GM03348 (cell line): ENCODE measurements at regions not wholly inside any gene's neighbourhood (a gene's known extent, or its start where the extent isn't known, plus 50 kb on each side); places are given as distances from the start of the nearest gene placed in this dataset.
"Not testable (repeated sequence)": the region's sequence is repeated elsewhere in the genome, so short reads cannot be mapped to it uniquely, and the experiment has no call there.

Source experiments
- DNase-seq: peaks from one replicate; pipeline ENCODE4 v3.0.0; 2012; ENCODE audit warnings: low spot score

GRCh38 chr13:23947893-23948292 lies 50.6 kb upstream of the C1QTNF9B start:
- DNase-seq = no peak

DNA sequence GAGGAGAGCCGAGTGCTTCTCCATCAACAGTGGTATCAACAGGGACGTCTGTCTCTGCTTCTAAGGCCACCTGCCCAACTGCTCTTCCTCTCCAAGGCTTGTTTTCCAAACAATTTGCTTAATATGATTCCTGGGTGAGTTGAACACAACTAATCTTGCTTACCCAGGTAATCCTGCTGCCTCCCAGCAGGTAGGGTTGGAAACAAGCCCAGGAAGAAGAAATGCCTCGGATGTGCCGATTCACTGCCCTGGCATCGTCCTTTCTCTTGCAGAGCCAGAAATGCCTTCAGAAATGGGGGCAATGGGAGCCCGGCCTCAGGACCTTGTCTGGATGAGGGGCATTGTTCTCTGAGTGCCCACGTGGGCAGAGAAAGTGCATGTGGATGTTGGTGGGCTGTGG lies 51.9 kb upstream of the C1QTNF9B start:
- DNase-seq = no peak

- no peak for DNase-seq
These were observed 52.4 kb upstream of the C1QTNF9B start for GRCh38 chr13:23949736-23950135.

DNA sequence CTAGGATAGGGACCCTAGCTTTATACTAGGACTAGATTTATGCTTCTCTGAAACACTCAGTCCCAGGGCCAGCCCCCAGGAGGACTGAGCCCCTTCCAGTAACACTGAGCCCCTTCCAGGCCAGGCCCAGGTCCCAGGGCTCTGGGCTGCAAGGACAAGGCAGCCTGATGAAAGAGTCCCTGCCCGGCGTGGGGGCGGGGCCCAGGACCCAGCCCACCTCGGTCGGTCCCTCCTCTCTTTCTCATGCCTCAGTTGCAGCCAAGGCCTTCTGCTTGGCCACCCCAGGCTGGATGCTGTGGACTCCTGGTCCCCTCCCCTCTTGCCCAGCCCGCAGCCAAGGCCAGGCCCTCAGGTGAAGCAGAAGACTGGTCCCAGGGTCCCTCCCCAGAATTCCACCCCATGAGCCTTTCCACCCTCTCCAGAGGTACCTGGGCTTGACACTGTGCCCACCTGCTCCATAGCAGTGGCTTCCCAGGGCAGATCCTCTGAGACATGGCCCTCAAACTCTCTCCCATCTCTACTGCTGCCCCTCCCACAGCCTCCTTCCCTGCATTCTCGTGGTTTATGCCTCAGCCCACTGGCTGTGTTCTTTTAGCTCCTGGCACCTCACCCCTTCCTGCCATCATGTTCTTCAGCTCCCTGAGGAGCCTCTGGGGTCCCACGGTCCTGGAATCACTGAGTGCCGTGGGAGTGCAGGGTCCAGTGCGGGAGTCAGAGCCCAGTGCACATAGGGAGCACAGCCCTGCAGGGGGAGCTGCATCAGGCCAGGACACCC lies 53.6 kb upstream of the C1QTNF9B start:
- peak; percentile 42 for DNase-seq

DNA sequence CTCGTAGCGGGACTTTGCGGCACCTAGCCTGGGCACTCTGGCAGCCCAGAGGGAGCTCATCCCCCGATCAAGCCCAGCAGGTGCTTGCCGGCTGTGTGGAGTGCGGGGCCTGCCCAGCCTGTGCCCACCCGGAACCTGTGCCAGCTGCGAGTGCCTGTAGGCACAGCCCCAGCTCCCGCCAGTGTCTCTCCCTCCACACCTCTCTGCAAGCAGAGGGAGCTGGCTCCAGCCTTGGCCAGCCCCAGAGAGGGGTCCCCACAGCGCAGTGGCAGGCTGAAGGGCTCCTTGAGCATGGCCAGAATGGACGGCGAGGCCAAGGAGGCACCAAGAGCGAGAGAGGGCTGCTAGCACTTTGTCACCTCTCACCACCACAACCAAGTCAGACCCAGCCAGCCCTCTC lies 55.5 kb upstream of the C1QTNF9B start:
- DNase-seq = no peak

DNA sequence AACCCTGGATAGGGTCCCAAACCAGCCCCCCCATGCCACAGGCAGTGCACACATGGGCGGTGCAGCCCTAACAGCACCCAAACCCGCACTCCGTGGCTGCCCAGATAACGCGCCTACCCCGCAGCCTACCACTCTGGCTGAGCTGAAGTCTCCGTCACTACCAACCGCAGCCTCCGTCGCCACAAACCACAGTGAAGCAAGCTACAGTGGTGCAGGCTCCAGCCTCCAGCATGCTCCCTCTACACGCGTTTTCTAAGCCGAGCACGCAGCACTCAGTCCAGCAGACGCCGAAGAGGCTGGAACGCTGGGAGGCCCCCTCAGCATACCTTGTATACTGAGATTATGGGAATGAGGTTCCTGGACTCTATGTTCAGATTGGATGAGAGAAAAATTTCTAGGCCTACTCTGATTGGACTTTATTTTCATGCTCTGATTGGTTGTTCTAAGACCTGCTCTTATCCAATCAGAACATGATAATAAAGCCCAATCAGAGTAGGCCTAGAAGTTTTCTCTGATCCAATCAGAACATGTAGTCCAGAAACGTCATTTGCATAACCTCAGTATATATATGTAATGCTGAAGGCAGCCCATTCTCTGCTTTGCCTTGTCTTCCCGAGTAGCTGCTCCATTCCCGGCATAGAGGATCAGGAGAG lies 56.7 kb upstream of the C1QTNF9B start:
- DNase-seq = no peak

DNA sequence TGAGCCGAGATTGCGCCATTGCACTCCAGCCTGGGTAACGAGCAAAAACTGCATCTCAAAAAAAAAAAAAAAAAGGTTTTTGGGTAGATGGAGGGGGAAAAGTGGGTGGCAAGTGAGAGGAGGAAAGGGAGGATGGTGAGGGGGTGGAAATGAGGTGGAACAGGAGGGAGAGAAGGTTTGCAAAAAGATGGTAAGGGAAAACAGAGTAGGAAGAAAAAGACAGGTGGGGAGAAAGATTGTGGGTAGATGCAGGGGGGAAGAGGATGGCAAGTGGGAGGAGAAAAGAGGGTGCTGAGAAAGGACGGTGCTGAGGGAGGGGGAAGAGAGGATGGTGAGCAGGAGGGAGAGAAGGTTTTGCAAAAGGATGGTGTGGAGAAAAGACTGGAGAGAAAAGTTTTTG lies 57.8 kb upstream of the C1QTNF9B start:
- DNase-seq = no peak

DNA sequence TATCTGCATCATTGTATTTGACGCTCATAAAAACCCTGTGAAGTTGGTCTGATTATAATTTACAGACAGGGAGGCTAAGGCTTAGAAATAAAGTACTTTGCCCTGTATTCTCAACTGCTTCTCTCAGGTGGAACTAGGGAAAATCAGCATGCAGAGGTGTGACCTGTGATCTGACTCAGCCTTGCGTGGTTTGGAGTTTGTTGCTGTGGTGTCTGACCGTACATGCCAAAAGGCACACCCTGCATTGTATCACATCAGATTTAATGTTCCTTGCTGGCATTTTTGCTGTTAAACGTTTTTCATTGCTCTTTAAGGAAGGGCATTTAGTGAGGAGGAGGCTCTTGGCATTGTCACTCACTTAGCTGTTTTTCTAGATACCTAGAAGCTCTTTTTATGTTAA lies 58.8 kb upstream of the C1QTNF9B start:
- DNase-seq = peak; percentile 36

DNA sequence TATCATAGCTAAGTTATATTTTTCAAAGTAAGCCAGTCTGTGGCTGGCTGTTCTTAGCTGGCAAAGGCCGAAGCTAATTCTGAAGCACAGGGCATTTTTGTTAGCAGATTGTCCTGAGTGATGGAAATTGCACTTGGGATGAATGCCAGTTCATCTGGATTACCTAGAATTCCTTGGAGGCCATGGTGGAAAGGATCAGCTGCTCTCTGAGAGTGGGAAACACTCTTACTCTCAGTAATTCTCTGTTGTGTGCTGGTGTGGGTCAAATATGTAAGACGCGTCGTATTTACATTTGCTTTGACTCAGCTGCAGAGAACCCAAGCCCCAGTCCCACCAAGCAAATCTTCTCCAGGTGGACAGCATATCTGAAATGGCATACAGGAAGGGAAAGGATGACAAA lies 60.7 kb upstream of the C1QTNF9B start:
- no peak for DNase-seq

DNA sequence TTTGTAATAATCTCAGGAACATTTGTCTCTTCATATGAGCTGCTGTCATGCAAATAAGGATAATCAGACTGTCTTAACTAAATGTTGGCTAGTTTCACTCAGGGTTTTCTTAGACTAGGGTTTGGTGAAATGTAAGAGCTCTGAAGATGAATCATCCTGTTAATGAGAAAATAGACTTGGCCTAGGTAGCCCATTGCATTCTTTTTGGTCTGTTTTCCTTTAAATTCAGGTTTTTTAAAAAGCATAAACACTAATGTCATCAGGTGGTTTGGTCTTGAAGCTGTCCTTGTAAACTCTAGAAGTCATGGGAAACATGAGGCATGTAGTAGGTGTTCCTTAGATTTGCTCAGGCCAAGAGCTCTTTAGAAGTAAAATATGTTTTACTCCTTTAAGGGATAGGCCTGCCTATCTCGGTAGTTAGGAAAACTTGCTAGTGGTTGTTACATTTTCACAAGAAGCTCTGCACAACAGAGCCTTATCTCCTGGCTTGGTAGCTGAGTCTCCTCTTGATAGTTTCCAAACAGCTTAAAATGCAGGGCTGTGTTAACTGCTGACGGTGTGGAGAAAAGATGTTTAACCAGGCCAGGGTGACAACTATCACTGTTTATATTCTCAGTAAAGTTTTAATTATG lies 62.0 kb upstream of the C1QTNF9B start:
- DNase-seq = no peak

DNA sequence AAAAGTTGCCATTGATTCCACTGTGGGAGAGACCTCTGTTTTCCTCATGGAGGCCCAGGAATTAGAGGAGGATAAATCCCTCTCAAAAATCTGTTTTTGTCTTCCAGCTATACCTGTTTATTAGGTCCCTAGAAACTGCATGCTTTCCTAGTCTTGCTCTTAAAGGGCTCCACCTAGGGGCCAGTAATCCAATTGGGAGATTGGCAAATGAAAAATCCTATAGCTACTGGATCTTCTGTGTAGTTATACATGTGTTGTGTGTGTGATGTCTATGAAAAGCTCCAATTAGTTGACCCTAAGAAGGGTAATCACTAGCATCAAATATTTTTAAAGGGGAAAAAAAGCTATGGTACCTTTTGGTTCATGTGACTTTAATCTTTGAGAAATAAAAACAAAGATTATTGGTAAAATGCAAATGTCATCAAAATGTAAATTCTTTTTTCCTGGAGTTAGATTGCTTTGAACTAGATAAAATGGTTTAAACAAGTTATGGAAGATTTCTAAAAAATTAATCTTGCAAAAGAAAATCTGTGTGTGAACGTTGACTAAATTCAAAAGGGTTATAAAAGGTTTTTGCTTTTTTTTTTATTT lies 63.4 kb upstream of the C1QTNF9B start:
- DNase-seq = peak; percentile 34

- no peak for DNase-seq
These were observed 66.1 kb upstream of the C1QTNF9B start for GRCh38 chr13:23963184-23963931.

DNA sequence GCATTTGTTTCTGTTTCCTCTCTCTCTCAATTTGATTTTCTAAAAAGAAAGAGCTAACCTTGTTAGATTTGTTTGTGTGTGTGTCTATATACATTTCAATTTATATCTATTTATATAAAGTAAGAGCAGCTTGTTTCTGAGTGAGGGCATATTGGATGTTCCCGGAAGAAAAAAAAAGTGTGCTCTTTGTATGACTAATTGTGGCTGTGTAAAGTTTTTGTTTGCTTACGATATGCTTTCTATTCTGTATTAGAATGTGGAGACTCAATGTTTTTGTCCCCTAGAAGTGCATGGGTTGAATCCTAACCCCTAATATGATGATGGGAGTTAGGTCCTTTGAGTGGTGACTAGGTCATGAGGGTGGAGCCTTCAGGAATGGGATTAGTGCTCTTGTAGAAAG lies 66.6 kb upstream of the C1QTNF9B start:
- DNase-seq = no peak

GRCh38 chr13:23965346-23965745 lies 68.0 kb upstream of the C1QTNF9B start:
- no peak for DNase-seq

- no peak for DNase-seq
These were observed 69.0 kb upstream of the C1QTNF9B start for GRCh38 chr13:23966221-23966690.

- no peak for DNase-seq
These were observed 69.7 kb upstream of the C1QTNF9B start for GRCh38 chr13:23966691-23967615.

- not testable (repeated sequence) for DNase-seq
These were observed 70.5 kb upstream of the C1QTNF9B start for GRCh38 chr13:23967792-23968191.

DNA sequence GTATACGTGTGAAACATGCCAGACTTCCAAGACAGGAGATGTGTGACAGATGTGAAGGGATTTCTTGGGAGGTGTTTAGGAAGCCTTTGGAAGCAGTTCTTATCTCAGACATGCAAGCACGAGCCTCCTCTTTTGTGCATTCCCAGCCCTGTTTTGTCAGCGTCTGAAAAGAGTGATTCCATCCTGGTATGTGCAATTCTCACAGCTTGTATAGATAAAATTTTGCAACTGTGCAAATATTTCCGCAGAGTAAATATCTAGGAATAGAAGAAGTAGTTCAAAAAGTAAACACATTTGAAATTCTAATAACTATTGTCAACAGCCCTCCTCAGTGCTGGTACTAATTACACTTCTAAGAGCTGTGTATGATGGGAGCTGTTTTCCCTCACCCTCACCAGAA lies 72.3 kb upstream of the C1QTNF9B start:
- DNase-seq = peak; percentile 47

- DNase-seq = peak; percentile 91
These were observed 82.3 kb upstream of the C1QTNF9B start for GRCh38 chr13:23979361-23980159.

- DNase-seq = peak; percentile 96
These were observed 82.9 kb upstream of the C1QTNF9B start for GRCh38 chr13:23980160-23980551.
